Lung (tissue), 11 donors: ENCODE measurements at regions not wholly inside any gene's neighbourhood (a gene's known extent, or its start where the extent isn't known, plus 50 kb on each side); places are given as distances from the start of the nearest gene placed in this dataset.
A peak's percentile ranks its signal among the peaks of the same experiment; 100 is the strongest.

Source experiments
- ATAC-seq: fragments of 200-7000 bp; cut with Tn5 transposase; one replicate; pipeline ENCODE4 v1.9.1; 2020; ENCODE audit warnings: moderate number of reproducible peaks; ENCODE audit not compliant: insufficient read depth, low FRiP score
- DNase-seq, 3 donors: peaks; one replicate each; pipeline ENCODE4 v3.0.0-alpha.2; 2013 to 2017
- H3K27ac ChIP-seq, 2 donors: one replicate each; pipeline ENCODE4 v1.5.1; 2013; ENCODE audit warnings: mild to moderate bottlenecking in 2 of 2, moderate library complexity in 2 of 2, control low read depth in 1 of 2, inconsistent platforms in 1 of 2, low read depth in 1 of 2, low read length in 1 of 2
- H3K27me3 ChIP-seq, 3 donors: one replicate each; pipeline ENCODE4 v1.5.1; 2013; ENCODE audit warnings: low read length in 2 of 3; ENCODE audit not compliant: control insufficient read depth in 3 of 3, insufficient read depth in 3 of 3
- H3K36me3 ChIP-seq, 4 donors: one replicate each; pipeline ENCODE4 v1.5.1; 2013; ENCODE audit warnings: low read length in 4 of 4, mild to moderate bottlenecking in 1 of 4, moderate library complexity in 1 of 4; ENCODE audit not compliant: control insufficient read depth in 4 of 4, insufficient read depth in 4 of 4
- H3K4me1 ChIP-seq, 5 donors: one replicate each; pipeline ENCODE4 v1.5.1; 2013; ENCODE audit warnings: low read length in 5 of 5, mild to moderate bottlenecking in 2 of 5, moderate library complexity in 1 of 5; ENCODE audit not compliant: control insufficient read depth in 5 of 5, insufficient read depth in 5 of 5
- H3K4me3 ChIP-seq: one replicate; pipeline ENCODE4 v1.5.1; 2013; ENCODE audit warnings: mild to moderate bottlenecking, control low read depth, moderate library complexity
- H3K9ac ChIP-seq, 2 donors: one replicate each; pipeline ENCODE4 v1.5.1; 2013; ENCODE audit warnings: low read length in 2 of 2, control low read depth in 1 of 2; ENCODE audit not compliant: insufficient read depth in 1 of 2
- H3K9me3 ChIP-seq, 4 donors: one replicate each; pipeline ENCODE4 v1.5.1; 2013; ENCODE audit warnings: low read length in 3 of 4, mild to moderate bottlenecking in 1 of 4, moderate library complexity in 1 of 4; ENCODE audit not compliant: control insufficient read depth in 4 of 4, insufficient read depth in 3 of 4
- WGBS, 2 donors: extraction: QIAGEN DNeasy Blood & Tissue Kit; methylation state at CpG; one replicate each; pipeline ENCODE4 v1.1.7; 2013; 5-methylcytosine and 5-hydroxymethylcytosine counted together
- TF ChIP-seq, protein P1 (sequence below): IDR thresholded peaks from 2 replicates; pipeline ENCODE4 v1.5.1; 2012; ENCODE audit warnings: mild to moderate bottlenecking; ENCODE audit errors: control extremely low read depth, extremely low read depth
- donor health status: control.
- donor health status: control.
- donor health status: Bipolar disorder and iron deficiency.
- donor health status: healthy.
- donor health status: DM: yes; HTN: yes; CAD: no.

DNA sequence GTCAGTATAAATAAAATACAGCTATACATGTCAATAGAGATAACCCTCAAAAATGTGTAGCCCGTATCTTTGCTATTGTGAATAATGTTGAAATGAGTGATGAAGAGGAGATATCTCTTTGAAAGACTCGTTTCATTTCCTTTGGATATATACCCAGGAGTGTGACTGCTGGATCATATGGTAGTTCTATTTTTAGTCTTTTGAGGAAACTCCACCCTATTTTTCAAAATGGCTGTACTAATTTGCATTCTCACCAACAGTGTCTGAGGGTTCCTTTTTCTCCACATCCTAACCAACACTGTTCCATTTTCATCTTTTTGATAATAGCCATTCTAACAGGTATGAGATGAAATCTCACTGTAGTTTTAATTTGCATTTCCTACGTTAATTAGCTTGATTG lies 237.5 kb upstream of the GBE1 start:
- TF ChIP-seq, protein P1, sequence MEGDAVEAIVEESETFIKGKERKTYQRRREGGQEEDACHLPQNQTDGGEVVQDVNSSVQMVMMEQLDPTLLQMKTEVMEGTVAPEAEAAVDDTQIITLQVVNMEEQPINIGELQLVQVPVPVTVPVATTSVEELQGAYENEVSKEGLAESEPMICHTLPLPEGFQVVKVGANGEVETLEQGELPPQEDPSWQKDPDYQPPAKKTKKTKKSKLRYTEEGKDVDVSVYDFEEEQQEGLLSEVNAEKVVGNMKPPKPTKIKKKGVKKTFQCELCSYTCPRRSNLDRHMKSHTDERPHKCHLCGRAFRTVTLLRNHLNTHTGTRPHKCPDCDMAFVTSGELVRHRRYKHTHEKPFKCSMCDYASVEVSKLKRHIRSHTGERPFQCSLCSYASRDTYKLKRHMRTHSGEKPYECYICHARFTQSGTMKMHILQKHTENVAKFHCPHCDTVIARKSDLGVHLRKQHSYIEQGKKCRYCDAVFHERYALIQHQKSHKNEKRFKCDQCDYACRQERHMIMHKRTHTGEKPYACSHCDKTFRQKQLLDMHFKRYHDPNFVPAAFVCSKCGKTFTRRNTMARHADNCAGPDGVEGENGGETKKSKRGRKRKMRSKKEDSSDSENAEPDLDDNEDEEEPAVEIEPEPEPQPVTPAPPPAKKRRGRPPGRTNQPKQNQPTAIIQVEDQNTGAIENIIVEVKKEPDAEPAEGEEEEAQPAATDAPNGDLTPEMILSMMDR: no peak
- H3K36me3 ChIP-seq: no peaks in the 10 kb centered on the region

DNA sequence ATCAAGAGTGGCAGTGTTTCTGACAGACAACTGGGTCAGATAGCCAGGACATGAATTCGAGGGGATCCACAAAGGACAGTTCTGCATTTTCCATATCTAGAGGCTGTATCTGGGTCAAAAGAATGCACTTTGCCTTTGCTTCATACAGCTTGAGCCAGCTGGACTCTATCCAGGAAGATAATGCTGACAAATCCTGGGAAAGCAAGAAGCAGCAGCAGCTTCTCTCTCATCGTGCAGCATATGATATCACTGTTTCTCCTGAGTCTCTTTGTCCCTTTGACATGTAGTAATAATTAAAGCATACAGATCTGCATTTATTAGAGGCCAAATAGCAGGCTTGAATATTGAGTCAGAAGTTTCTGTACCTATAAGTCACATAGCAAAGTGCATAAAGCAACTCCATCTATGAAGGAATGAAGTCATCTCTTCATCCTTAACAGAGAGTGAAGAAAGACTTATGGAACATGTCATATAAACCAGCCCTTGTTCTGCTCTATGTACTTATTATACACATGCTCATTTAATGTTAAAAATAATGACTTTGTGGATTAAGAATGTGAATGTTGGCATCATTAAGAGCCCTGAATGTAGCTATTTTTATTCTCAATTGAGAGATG lies 236.8 kb upstream of the GBE1 start:
- WGBS, 2 donors: 37 to 71% methylated on average over 2 of the region's 2 CpGs
- no peaks in the 10 kb centered on the region for H3K27me3 ChIP-seq
- DNase-seq (peak; percentile 36 to 80 (median 63)), ATAC-seq (no peak)
- TF ChIP-seq, protein P1: no peak
- H3K36me3 ChIP-seq: no peaks in the 10 kb centered on the region
- H3K9me3 ChIP-seq: no peaks in the 10 kb centered on the region
- no peak overlapping the region for H3K4me3 ChIP-seq
- no peak overlapping the region for H3K9ac ChIP-seq
- H3K27ac ChIP-seq: no peak overlapping the region
- H3K4me1 ChIP-seq: peaks cover 0 to 19% (median 4%) of the 10 kb centered on the region in 5 donors

More for the DNA sequence above, 237.5 kb upstream of the GBE1 start:
- 69 to 84% methylated on average over 3 of the region's 3 CpGs for WGBS, 2 donors
- no peak for ATAC-seq
- Histone ChIP-seq H3K4me3 (no peak overlapping the region), H3K9me3 (no peaks in the 10 kb centered on the region), H3K9ac (no peak overlapping the region), H3K4me1 (peaks cover 0 to 19% (median 4%) of the 10 kb centered on the region in 5 donors), H3K27me3 (no peaks in the 10 kb centered on the region), H3K27ac (no peak overlapping the region)
- DNase-seq: no peak

DNA sequence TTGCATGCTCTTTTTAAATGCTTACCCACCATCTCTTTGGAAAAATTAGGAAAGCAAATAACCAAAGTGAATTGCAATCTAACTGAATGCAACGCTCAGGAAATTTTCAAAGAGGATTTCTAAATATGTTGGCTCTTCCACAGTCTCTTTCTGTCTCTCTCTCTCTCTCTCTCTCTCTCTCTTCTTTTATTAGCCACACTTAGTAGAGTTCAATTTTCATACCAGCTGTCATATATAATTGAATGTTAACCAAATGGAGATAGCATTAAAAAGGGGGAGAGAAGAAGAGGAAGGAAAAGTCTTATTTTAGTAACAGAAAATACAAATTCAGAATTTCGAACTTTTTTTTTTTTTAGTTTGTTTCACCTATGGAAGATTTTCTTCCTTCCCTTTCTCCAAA lies 235.9 kb upstream of the GBE1 start:
- WGBS, 2 donors: 66 to 67% methylated on average over 2 of the region's 2 CpGs
- no peaks in the 10 kb centered on the region for H3K9me3 ChIP-seq
- no peak overlapping the region for H3K4me3 ChIP-seq
- DNase-seq (no peak), ATAC-seq (no peak)
- no peaks in the 10 kb centered on the region for H3K27me3 ChIP-seq
- H3K9ac ChIP-seq: no peak overlapping the region
- TF ChIP-seq, protein P1: no peak
- no peaks in the 10 kb centered on the region for H3K36me3 ChIP-seq
- H3K27ac ChIP-seq: no peak overlapping the region
- peaks cover 0 to 14% (median 4%) of the 10 kb centered on the region in 5 donors for H3K4me1 ChIP-seq

DNA sequence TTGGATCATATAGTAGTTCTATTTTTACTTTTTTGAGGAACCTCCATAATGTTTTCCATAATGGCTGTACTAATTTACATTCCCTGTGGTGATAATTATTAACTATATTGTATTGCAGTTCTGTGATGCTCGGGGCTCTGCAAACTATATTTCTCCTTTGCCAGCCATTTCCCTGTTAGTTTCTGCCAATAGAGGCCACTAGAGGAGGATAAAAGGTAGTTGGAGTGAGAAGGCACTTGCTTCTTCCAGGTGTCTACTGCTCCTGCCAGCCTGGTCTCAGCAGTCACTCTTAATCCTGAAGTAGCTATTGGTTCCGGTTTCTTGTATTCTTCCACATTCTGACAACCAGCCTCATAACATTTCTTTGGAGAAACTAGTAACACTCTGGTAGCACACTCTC lies 233.9 kb upstream of the GBE1 start:
- Histone ChIP-seq H3K36me3 (no peaks in the 10 kb centered on the region), H3K4me3 (no peak overlapping the region), H3K27ac (no peak overlapping the region), H3K9ac (no peak overlapping the region), H3K9me3 (peaks cover 0 to 2% (median 0%) of the 10 kb centered on the region in 4 donors), H3K4me1 (peaks cover 0 to 13% (median 4%) of the 10 kb centered on the region in 5 donors), H3K27me3 (no peaks in the 10 kb centered on the region)
- ATAC-seq: no peak
- TF ChIP-seq, protein P1: no peak
- WGBS, 2 donors: 46 to 97% methylated on average over 2 of the region's 2 CpGs
- DNase-seq: no peak
